GM12878 (cell line): ENCODE measurements at regions not wholly inside any gene's neighbourhood (a gene's known extent, or its start where the extent isn't known, plus 50 kb on each side); places are given as distances from the start of the nearest gene placed in this dataset.

Experiments used
- BACH1 ChIP-seq: fragments of 450-650 bp; IDR thresholded peaks from 2 replicates; pipeline ENCODE4 v1.6.1; 2017; ENCODE audit warnings: mild to moderate bottlenecking, borderline replicate concordance
- PKNOX1 ChIP-seq: fragments of 450-650 bp; IDR thresholded peaks from 2 replicates; pipeline ENCODE4 v1.6.1; 2016; ENCODE audit warnings: mild to moderate bottlenecking

- TF ChIP-seq BACH1 (no peak), PKNOX1 (no peak)
Observed at GRCh38 chr3:158991146-158991705, 189.4 kb downstream of the MFSD1 start.
